HEK293 (cell line): ENCODE measurements at regions not wholly inside any gene's neighbourhood (a gene's known extent, or its start where the extent isn't known, plus 50 kb on each side); places are given as distances from the start of the nearest gene placed in this dataset.

Source experiments
- CTCF ChIP-seq: fragments of 450-650 bp; formaldehyde crosslinking; IDR thresholded peaks from 2 replicates; pipeline ENCODE4 v1.5.1; 2016; ENCODE audit warnings: missing biosample characterization, missing genetic modification characterization
- TCF7L2 ChIP-seq: IDR thresholded peaks from 2 replicates; pipeline ENCODE4 v1.6.1; 2011; ENCODE audit warnings: low read depth, mild to moderate bottlenecking, inconsistent platforms, low read length, moderate library complexity, borderline replicate concordance
- TRIM28 ChIP-seq: IDR thresholded peaks from 2 replicates; pipeline ENCODE4 v1.6.1; 2011; ENCODE audit warnings: low read length, control low read depth, borderline replicate concordance
- ZNF112 ChIP-seq: fragments of 450-650 bp; formaldehyde crosslinking; IDR thresholded peaks from 2 replicates; pipeline ENCODE4 v1.5.0; 2017; ENCODE audit warnings: missing biosample characterization, missing genetic modification characterization
- ZNF155 ChIP-seq: fragments of 450-650 bp; formaldehyde crosslinking; IDR thresholded peaks from 2 replicates; pipeline ENCODE4 v1.5.1; 2016; ENCODE audit warnings: missing biosample characterization, missing genetic modification characterization
- ZNF24 ChIP-seq: fragments of 450-650 bp; formaldehyde crosslinking; IDR thresholded peaks from 2 replicates; pipeline ENCODE4 v1.5.1; 2016; ENCODE audit warnings: missing biosample characterization, missing genetic modification characterization
- ZNF274 ChIP-seq, 2 experiments: fragments of 200-500 bp in 1 of 2; fragments of 450-650 bp in 1 of 2; sonication (Bioruptor generic) in 1 of 2; formaldehyde crosslinking in 1 of 2; IDR thresholded peaks; 2 replicates each; pipeline versions ENCODE4 v1.5.1 to v1.6.1; 2014 to 2016; ENCODE audit warnings: borderline replicate concordance in 1 of 2, inconsistent platforms in 1 of 2, low read length in 1 of 2, missing biosample characterization in 1 of 2, missing genetic modification characterization in 1 of 2
- ZNF324 ChIP-seq: fragments of 450-650 bp; formaldehyde crosslinking; IDR thresholded peaks from 2 replicates; pipeline ENCODE4 v1.5.1; 2016; ENCODE audit warnings: missing biosample characterization, missing genetic modification characterization
- ZNF701 ChIP-seq: fragments of 450-650 bp; formaldehyde crosslinking; IDR thresholded peaks from 2 replicates; pipeline ENCODE4 v1.5.1; 2016; ENCODE audit warnings: missing biosample characterization, missing genetic modification characterization
- ZSCAN16 ChIP-seq: fragments of 450-650 bp; formaldehyde crosslinking; IDR thresholded peaks from 2 replicates; pipeline ENCODE4 v1.5.1; 2016; ENCODE audit warnings: missing biosample characterization, missing genetic modification characterization
- TF ChIP-seq, protein P1 (sequence below): fragments of 450-650 bp; formaldehyde crosslinking; conservative IDR thresholded peaks from 2 replicates; pipeline ENCODE4 v1.5.1; 2016; ENCODE audit warnings: low read depth, missing biosample characterization, missing genetic modification characterization
- TF ChIP-seq, protein P2 (sequence below): fragments of 450-650 bp; formaldehyde crosslinking; IDR thresholded peaks from 2 replicates; pipeline ENCODE4 v1.5.1; 2016; ENCODE audit warnings: missing biosample characterization, missing genetic modification characterization

GRCh38 chr11:115674937-115675544 lies 170.8 kb upstream of the CADM1 start:
- TF ChIP-seq ZNF274 (IDR thresholded peaks at IDR 0.05; ENCODE audit: low read length), result no peak
- no peak for TF ChIP-seq ZNF274 (tag by site-specific recombination; IDR thresholded peaks at IDR 0.05; ENCODE audit: borderline replicate concordance)
- no peak for TF ChIP-seq ZNF324 (tag by site-specific recombination)
- no peak for TF ChIP-seq TRIM28
- no peak for TF ChIP-seq CTCF (tag by site-specific recombination)
- TF ChIP-seq, protein P1, sequence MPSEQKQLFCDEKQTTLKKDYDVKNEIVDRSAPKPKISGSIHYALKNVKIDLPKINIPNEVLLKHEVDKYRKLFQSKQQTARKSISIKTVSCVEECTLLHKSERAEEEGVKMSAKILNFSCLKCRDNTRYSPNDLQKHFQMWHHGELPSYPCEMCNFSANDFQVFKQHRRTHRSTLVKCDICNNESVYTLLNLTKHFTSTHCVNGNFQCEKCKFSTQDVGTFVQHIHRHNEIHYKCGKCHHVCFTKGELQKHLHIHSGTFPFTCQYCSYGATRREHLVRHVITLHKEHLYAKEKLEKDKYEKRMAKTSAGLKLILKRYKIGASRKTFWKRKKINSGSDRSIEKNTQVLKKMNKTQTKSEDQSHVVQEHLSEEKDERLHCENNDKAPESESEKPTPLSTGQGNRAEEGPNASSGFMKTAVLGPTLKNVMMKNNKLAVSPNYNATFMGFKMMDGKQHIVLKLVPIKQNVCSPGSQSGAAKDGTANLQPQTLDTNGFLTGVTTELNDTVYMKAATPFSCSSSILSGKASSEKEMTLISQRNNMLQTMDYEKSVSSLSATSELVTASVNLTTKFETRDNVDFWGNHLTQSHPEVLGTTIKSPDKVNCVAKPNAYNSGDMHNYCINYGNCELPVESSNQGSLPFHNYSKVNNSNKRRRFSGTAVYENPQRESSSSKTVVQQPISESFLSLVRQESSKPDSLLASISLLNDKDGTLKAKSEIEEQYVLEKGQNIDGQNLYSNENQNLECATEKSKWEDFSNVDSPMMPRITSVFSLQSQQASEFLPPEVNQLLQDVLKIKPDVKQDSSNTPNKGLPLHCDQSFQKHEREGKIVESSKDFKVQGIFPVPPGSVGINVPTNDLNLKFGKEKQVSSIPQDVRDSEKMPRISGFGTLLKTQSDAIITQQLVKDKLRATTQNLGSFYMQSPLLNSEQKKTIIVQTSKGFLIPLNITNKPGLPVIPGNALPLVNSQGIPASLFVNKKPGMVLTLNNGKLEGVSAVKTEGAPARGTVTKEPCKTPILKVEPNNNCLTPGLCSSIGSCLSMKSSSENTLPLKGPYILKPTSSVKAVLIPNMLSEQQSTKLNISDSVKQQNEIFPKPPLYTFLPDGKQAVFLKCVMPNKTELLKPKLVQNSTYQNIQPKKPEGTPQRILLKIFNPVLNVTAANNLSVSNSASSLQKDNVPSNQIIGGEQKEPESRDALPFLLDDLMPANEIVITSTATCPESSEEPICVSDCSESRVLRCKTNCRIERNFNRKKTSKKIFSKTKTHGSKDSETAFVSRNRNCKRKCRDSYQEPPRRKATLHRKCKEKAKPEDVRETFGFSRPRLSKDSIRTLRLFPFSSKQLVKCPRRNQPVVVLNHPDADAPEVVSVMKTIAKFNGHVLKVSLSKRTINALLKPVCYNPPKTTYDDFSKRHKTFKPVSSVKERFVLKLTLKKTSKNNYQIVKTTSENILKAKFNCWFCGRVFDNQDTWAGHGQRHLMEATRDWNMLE (tag by site-specific recombination), result no peak
- TF ChIP-seq ZNF701 (tag by site-specific recombination), result no peak
- TF ChIP-seq TCF7L2, result no peak
- no peak for TF ChIP-seq ZNF112 (tag by site-specific recombination)
- TF ChIP-seq ZNF24 (tag by site-specific recombination), result no peak
- no peak for TF ChIP-seq ZNF155 (tag by site-specific recombination)
- TF ChIP-seq ZSCAN16 (tag by site-specific recombination), result no peak
- TF ChIP-seq, protein P2, sequence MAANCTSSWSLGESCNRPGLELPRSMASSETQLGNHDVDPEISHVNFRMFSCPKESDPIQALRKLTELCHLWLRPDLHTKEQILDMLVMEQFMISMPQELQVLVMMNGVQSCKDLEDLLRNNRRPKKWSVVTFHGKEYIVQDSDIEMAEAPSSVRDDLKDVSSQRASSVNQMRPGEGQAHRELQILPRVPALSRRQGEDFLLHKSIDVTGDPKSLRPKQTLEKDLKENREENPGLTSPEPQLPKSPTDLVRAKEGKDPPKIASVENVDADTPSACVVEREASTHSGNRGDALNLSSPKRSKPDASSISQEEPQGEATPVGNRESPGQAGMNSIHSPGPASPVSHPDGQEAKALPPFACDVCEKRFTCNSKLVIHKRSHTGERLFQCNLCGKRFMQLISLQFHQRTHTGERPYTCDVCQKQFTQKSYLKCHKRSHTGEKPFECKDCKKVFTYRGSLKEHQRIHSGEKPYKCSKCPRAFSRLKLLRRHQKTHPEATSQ (tag by site-specific recombination), result no peak
